Stimulated activated CD4-positive, alpha-beta T cell treated with anti-CD3 and anti-CD28 coated beads, TNF-alpha, amount 100 ng/mL, for 4 hours (primary cell): ENCODE measurements at regions not wholly inside any gene's neighbourhood (a gene's known extent, or its start where the extent isn't known, plus 50 kb on each side); places are given as distances from the start of the nearest gene placed in this dataset.

Experiments
- DNase-seq, 3 experiments: peaks; one replicate each; pipeline ENCODE4 v3.0.0-alpha.2; 2020; ENCODE audit warnings: low read depth in 3 of 3

- no peak for DNase-seq
These were observed 70.4 kb upstream of the BLCAP start for GRCh38 chr20:37598100-37598543.

- DNase-seq: no peak
These were observed 69.3 kb upstream of the BLCAP start for GRCh38 chr20:37596890-37597536.

- DNase-seq: no peak
These were observed 68.5 kb upstream of the BLCAP start for GRCh38 chr20:37596168-37596567.

GRCh38 chr20:37593710-37594109, 66.0 kb upstream of the BLCAP start:
- no peak for DNase-seq

GRCh38 chr20:37590938-37591490, 63.3 kb upstream of the BLCAP start:
- no peak for DNase-seq

- no peak for DNase-seq
These were observed 58.4 kb upstream of the BLCAP start for GRCh38 chr20:37586078-37586477.

- DNase-seq: no peak
These were observed 56.6 kb upstream of the BLCAP start for GRCh38 chr20:37584238-37584807.

- DNase-seq: no peak
These were observed 53.6 kb upstream of the BLCAP start for GRCh38 chr20:37581246-37581645.

GRCh38 chr20:37580069-37580468, 52.4 kb upstream of the BLCAP start:
- DNase-seq: no peak

- DNase-seq: no peak
These were observed 51.4 kb upstream of the BLCAP start for GRCh38 chr20:37579106-37579505.

GRCh38 chr20:37577981-37578380, 50.3 kb upstream of the BLCAP start:
- DNase-seq: no peak
